GM18909 (cell line): ENCODE measurements at regions not wholly inside any gene's neighbourhood (a gene's known extent, or its start where the extent isn't known, plus 50 kb on each side); places are given as distances from the start of the nearest gene placed in this dataset.
"Not testable (repeated sequence)": the region's sequence is repeated elsewhere in the genome, so short reads cannot be mapped to it uniquely, and the experiment has no call there.

Source experiments
- ATAC-seq: cut with Tn5 transposase; IDR thresholded peaks from one replicate; pipeline ENCODE4 v1.9.1; 2021; ENCODE audit warnings: mild to moderate bottlenecking; ENCODE audit not compliant: unreplicated experiment, poor library complexity

DNA sequence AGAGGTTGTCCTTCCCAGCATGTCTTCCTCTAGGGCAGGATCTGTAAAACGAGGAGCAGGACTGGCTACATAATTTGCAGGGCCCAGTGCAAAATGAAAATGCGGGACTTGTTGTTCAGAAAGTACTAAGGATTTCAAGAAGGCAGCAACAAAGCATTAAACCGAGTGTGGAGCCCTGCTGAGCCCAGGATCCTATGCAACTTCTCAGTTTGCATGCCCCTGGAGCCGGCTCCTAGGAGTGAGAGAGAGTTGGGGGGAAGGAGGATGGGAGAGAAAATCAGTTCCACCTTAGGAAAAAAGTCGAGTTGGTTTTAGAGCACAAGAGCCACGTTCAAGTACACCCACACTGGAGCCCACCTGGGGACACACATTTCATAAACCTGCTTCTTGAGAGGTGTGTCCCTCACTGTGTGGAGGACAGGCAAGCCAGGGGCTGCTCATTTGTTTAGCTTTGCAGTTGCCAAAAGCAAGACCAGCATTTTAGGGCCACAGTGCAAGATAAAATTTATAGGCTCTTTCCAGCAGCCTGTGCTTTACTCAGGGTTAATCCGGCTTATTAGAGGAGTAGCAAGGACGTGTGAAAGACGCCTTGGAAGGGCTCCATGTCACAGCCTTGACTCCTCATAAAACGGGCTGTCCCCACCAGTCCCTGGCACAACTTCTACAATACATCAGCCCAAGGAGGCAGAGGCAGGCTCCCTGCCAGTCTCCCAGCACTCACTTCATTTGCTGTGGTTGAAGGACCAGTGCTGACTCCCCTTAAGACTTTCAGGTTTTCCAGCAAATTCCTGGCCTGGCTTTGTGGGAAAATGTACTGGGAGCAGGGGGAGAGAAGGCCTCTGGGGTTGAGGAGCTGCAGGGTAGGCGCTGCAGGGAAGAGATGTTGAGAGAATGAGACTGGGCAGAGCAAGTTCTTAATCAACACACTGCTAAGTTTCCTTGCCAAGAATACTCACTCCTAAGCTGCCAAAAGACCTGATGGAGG lies 159.7 kb upstream of the SEMA6A start:
- ATAC-seq = no peak

DNA sequence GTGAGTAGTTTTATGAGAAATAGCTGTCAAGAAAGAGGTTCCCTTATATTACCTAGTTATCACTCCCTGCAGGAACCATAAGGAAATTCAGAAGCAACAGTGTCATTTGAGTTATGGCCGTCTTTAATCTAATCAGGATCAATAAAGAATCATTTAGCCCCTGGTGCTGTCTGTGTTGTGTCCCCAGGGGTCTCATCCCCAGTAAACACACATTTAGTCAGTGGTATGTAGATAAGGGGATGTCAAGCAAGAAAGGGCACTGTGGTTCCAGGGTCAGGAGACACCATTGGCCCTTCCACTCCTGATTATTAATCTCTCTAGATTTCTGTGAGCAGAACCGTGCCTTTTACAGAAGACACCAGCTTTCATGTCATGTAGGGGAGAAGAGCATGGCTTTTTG lies 158.0 kb upstream of the SEMA6A start:
- no peak for ATAC-seq

DNA sequence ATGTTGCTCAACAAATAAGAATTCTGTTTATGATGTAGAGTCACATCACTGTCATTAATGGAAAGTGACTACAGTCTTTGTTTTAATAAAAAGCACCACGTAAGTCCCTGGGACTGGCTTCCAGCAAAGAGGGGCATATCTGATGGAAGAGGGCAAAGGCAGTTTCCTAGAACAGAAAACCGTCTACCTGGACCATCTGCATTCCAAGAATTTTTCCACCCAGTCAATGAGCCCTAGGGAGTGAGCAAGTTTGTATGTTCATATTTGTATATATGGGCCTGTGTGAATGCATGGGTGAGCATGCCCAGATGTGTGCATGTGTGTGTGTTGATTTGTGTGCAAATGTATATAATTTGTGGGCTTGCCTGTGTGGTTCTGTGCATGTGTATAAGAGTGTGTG lies 156.8 kb upstream of the SEMA6A start:
- no peak for ATAC-seq

DNA sequence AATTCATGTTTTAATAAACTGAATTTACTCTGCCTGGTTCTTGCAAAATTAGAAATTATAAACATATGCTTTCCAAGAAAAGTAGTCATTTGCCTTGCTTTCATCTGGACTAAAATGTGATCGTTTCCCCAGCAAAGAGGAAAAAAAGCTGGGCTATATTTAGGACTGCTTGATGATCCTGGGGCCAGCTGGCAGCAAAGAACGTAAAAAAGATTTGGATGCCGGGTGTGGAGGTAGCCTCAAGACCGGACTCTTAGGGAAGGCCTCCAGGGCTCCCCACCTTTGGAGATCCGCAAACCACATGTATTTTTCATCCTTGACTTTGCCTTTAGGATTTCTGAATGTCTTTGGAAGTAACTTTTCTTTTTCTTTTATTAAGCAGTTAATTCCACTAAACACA lies 156.1 kb upstream of the SEMA6A start:
- ATAC-seq = no peak

DNA sequence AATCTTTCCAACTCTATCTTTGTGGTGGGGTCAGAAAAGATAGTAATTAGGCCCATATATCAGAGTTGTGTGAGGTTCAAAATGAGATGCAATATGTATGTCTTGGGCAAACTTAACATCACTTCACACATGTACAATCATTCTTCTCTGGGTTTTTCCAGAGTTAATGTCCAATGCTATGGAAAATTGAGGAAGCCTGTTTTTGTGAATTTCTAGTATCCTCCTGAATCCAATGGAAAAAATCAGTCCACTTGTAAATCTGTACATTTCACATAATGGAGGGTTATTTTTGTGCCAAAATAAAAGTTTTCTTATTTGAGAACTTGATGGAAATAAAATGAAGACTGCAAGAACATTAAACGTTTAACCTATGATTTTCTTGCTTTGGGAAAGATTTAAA lies 155.6 kb upstream of the SEMA6A start:
- no peak for ATAC-seq

DNA sequence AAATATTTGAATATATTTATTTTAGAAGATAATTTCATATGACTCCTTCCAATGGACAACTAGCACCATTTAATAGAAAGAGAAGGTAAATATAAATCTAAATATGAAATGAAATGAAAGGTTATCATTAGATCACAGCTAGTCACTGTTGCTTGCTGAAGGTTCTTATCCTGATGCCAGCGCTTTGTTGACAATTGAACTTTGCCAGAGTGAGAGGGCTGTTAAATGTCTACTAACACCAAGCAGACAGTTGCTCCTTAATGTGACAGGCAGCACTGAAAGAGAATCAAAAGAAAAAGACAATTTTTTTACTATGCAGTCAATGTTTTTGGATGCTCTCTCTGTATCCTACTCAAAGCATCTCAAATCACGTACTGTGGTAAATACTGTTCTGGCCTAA lies 152.6 kb upstream of the SEMA6A start:
- no peak for ATAC-seq

DNA sequence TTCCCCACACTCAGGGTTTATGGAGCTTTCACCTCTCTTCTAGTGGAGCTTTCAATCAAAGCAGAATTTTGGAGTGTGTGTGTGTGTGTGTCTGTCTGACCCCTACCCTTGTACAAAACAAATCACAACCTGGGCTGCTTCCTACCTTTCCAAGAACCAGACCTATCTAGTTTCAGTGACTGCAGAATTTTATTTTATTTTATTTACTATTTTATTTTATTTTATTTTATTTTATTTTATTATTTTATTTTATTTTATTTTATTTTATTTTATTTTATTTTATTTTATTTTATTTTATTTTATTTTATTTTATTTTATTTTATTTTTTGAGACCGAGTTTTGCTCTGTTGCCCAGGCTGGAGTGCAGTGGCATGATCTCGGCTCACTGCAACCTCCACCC lies 151.6 kb upstream of the SEMA6A start:
- ATAC-seq = not testable (repeated sequence)

DNA sequence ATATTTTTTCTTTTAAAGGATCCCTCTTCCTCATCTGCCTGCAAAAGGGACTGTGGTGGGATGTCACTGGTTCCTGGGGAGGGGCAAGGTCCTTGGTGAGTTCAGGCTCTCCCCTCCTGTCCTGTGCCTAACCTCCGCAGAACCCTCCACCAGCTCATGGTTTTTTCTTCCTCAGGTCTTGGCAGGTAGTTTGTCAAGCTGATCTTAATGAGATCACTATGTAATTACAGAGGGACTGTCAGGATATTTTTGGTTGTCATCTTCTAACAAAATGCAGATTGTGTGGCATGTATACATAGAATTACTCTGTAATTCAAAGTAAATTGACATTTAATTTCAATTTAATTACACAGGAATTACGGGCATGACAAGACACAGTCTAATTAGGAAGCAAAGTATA lies 150.3 kb upstream of the SEMA6A start:
- no peak for ATAC-seq

DNA sequence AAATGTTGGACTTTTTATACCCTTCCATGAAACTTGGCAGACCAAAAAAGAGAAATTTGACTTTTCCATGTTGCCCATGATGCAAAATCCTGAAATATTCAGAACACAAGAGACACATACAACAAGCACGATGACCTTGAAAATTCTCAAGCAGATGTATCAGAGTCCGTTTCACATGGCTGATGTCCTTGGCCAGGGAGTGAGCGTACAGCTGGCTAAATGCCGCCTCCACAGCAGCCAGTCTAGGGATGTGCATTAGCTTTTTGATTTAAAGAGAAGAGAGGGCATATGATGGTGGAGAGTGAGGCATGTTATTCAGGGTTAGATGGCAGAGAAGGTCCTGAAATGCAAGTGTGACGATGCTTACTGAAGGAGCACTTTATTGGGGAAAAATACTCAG lies 148.0 kb upstream of the SEMA6A start:
- ATAC-seq = no peak

DNA sequence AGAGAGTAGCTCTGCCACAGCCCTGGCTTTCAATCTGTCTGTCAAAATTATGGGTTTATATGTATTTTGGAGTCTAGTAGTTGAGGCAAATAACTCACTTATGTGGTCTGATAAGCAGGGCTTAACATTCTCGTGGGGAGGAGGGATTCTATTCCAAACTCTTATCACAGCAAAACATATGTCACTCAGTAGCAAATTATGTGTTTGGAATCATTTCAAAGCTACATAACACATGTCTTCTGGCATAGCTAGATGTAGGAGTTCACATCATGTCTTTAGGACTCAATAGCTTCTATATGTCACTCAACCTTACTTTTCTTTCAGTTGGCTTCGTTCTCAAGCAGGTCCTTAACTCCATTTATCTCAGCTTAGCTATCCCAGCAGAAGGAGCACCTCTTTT lies 144.5 kb upstream of the SEMA6A start:
- ATAC-seq = no peak

DNA sequence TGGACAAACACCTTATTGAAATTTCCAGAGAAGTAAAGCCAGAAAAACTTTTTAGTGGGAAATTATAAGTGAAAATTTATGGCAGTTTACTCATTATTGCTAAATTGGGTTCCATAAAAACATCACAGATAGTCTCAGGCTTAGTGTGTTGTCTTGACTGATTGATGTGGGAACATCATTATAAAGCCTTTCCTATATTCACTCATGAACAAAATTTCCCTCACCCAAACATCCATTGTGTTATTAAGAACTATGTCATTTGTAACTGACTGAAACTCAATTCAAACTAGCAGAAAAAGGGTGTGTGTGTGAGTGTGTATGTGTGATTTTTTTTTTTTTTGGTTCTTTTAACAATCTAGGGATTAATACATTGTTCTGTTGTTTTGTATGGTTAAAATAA lies 143.7 kb upstream of the SEMA6A start:
- no peak for ATAC-seq

DNA sequence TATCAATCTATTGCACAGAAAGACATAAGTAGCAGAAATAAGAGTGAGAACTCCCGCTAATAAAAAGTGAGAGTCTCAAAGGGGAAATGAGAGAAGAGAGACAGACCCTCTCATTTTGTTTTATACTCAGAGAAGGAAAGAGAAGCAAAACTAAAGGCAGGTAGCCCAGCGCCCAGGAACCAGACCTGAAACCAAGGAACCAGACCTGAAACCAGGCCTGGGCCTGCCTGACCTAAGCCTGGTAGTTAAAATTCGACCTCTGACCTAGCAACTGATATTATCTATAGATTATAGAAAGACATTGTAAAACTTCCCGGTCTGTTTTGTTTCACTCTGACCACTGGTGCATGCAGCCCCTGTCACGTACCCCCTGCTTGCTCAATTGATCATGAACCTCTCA lies 134.5 kb upstream of the SEMA6A start:
- no peak for ATAC-seq

DNA sequence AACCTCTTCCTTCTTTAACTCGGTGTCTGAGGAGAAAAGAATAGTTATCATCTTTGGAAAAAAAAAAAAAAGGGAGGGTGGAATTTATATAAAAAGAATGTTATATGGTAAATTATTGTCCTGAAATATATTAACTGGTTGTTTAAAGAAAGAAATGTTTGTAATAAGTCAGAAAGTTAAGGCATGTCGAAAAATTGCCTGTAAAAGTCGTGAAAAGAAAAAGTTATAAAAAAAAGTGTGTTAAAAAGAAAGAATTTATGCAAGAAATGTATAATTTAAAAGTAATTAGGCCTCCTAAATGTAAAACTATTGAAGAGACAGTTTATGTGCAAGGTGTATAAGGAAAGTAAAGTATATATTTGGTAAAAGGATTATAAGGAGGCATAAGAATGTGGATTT lies 130.5 kb upstream of the SEMA6A start:
- ATAC-seq = not testable (repeated sequence)

DNA sequence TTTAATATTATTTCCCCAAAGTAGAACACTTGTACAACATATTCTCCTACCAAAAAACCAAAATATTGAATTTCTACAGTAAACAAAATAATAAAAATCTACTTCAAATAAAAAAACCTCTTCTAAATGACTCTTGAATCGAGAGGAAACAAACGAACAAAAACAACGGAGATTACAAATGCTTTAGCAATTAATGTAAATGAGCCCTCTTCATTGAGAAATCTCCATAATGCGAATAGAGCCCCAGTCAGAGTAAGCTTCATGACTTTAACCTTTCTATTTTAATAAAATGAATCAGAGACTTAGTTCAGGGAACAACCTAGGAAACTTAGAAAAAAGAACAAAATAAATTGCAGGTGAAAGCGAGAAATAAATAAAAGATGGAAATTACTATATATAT lies 129.3 kb upstream of the SEMA6A start:
- ATAC-seq = no peak

DNA sequence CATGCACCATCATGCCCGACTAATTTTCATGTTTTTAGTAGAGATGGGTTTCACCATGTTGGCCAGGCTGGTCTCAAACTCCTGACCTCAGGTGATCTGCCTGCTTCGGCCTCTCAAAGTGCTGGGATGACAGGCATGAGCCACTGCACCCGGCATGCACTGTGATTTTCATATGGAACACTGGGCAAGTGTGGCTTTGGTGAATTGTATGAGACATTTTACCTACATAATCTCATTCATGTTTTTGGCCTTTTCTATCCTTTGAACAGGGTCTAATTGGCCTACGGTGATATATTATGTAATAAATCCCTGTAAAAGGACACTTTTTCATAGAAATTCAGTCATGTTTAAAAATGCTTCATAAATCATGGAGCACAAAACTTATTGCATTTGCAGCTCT lies 128.7 kb upstream of the SEMA6A start:
- ATAC-seq = no peak

DNA sequence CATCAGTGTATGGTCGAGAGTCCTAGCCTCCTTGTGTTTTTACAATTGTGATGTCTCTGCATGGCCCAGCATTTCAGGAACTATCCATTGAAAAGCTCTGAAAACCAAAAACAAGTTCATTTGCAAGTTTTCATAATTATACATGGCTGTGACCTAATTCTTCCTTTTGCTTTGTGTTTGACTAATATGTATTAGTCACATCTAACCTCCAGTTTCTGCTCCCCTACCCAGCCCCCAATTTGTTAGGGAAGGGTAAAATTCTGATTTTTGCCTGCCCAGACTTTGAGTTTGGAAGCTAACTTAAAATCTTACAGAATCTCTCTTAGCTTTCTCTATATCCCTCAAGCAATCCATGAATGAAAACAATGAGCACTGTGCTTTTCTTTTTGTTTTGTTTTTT lies 128.2 kb upstream of the SEMA6A start:
- no peak for ATAC-seq

DNA sequence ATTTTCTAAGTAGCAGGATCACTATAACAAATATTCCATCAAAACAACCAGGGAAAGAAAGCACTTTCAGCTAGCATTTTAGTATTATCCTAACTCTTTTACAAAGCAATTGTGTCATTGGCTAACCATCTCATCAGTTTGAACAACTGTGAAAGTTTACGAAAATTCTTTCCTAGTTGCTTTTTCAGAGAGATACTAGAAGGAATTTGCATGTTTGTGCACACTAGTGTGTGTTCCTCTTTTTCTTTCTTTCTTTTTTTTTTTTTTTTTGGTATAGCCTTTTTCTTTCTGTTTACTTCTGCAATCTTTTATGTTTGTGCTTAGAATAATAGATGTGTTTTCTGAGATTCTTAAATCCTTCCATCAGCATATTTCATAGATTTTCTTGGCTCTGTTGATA lies 124.7 kb upstream of the SEMA6A start:
- ATAC-seq = no peak

DNA sequence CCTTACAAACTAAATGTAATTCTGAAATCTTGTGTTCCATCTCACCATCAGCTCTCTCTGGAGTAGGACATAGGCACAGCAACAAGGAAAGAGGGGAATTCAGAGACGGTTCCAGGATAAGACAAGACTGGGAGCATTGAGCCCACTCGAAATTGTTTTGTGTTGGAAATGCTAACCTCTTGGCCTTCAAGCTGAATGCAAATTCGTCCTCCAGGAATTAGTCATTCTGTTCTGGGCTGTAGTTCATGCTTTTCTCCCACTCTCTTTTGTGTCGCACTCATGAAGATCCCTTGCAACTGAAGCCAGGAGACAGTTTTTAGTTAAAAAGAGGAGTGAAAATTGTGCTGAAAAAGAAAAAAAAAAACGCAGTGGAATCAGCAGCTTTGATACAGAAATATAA lies 121.7 kb upstream of the SEMA6A start:
- peak; percentile 69 for ATAC-seq

DNA sequence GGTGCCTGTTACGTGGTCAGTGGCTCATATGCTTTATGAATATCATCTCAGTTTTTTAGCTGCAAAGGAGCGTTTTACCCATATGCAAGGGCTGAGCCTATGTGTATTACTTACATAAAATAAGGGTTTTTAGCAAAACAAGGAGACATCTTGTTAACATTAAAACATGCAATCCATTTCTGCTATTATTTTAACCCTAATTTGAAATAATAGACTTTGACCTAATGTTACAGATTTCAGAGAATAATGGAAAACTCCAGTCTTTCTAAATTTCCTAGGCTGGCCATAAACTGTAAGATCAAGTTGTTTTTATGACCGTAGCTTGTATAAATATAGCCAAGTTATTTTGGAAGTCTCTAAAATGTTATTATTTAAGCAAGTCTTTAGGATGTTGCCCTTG lies 121.1 kb upstream of the SEMA6A start:
- ATAC-seq = no peak

DNA sequence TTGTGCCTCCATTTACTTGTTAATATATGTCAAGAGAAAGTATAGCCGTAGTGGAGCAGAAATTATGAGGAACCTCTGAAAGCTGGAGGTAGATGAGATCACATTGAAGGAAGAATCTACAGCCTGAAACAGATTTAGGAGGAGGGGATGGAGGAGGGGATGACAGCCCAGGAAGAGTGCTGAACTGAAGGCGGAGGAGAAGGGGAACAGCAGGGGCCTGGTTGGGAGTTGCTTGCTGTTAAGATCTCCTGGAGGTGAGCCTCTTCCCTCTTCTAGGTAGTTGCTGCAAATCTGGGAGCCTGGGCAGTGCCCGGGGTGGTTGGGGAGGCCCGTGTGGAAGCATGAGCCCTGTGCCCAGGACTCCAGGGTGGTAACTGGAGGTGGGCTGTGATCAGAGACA lies 111.8 kb upstream of the SEMA6A start:
- no peak for ATAC-seq

DNA sequence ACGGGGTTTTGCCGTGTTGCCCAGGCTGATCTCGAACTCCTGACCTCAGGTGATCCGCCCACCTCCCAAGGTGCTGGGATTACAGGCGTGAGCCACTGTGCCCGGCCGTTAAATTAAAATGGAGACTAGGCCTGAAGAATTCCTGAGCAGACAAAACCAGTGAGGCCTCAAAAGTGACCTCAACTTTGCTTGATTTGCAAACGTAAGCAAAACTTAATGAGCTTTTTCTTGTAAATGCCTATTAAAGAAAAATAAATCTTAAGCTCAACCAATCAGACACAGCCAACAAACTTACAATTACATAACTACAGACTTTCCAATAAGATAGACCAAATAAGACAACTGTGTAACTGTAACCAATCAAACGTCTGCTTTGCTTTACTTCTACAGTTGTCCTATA lies 111.3 kb upstream of the SEMA6A start:
- ATAC-seq = no peak

DNA sequence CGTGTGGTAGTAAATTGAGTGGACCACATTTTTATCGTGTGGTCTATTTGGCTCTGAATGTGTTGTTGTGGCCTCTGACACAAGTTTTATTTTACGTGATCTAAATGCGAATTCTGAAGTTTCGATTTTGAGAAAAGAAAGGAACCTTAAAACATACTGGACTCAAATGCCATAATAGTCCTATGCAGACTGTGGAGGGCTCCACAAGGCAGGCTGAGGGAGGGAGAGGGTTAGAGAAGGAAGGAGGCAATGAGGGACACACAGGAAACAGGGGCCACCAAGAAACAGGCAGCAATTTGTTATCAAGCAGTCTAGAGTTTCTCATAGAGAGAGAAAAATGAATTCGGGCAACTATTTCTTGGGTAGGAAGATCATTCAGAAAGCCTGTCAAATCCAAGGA lies 110.4 kb upstream of the SEMA6A start:
- no peak for ATAC-seq
